ENCODE measurements at regions not wholly inside any gene's neighbourhood (a gene's known extent, or its start where the extent isn't known, plus 50 kb on each side); places are given as distances from the start of the nearest gene placed in this dataset.
"Not testable (repeated sequence)": the region's sequence is repeated elsewhere in the genome, so short reads cannot be mapped to it uniquely, and the experiment has no call there.

DNA sequence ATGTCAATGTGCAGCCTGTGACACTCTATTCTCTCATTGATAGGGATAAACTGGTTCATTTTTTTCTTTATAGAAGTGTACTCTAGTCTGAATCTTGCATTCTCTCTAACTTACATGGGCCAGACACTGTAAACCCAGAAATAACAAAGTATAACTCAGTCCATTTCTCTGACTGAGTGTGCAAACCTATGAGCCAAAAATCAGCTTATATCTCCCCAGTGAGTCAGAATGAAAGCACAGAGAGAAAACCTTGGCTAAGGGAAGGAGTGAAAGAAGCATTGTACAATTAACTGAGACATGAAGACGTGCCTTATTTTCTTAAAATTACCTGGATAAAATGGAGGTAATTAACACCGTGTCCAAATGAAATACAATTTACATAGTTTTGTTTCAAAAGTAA lies 436.9 kb upstream of the IMPG1 start:
- no peak for DNase-seq (ENCODE audit: low read depth)
- TF ChIP-seq, protein P1, sequence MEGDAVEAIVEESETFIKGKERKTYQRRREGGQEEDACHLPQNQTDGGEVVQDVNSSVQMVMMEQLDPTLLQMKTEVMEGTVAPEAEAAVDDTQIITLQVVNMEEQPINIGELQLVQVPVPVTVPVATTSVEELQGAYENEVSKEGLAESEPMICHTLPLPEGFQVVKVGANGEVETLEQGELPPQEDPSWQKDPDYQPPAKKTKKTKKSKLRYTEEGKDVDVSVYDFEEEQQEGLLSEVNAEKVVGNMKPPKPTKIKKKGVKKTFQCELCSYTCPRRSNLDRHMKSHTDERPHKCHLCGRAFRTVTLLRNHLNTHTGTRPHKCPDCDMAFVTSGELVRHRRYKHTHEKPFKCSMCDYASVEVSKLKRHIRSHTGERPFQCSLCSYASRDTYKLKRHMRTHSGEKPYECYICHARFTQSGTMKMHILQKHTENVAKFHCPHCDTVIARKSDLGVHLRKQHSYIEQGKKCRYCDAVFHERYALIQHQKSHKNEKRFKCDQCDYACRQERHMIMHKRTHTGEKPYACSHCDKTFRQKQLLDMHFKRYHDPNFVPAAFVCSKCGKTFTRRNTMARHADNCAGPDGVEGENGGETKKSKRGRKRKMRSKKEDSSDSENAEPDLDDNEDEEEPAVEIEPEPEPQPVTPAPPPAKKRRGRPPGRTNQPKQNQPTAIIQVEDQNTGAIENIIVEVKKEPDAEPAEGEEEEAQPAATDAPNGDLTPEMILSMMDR (conservative IDR thresholded peaks at IDR 0.05; ENCODE audit: low read depth, low read length), result no peak
- no peak overlapping the region for H3K4me3 ChIP-seq (ENCODE audit: low read length)

DNA sequence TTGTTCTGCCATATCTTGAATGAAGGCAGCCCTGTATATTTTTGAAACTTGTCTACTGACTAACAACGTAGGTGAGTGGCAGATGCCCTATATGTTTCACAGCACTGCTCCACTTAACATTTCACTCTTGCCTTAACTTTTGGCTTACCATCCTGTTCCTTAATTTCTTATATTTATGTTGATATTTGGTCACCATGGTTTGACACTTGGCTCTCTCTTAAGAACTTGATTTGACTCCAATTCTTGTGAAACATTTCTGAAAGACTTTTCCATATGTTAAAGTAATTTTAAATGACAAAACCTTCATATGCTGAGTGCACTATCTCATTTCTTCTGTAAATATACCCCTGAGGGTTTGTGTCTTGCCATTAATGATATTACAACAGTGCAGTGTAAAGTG lies 434.3 kb upstream of the IMPG1 start:
- TF ChIP-seq, protein P1 (conservative IDR thresholded peaks at IDR 0.05; ENCODE audit: low read depth, low read length), result no peak
- no peak for DNase-seq (ENCODE audit: low read depth)
- H3K4me3 ChIP-seq (ENCODE audit: low read length), result no peak overlapping the region

DNA sequence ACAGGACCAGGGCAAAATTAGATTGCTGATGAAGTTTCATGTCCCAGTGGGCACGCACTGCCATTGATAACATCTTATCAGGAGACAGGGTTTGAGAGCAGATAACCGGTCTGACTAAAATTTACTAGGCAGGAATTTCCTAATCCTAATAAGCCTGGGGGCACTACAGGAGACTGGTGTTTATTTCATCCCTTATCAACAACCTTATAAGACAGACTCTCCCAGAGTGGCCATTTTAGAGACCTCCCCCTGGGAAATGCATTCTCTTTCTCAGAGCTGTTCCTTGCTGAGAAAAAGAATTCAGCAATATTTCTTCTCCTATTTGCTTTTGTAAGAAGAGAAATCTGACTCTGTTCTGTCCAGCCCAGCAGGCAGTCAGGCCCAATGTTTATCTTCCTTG lies 423.4 kb upstream of the IMPG1 start:
- no peak for DNase-seq (ENCODE audit: low read depth)
- TF ChIP-seq, protein P1 (conservative IDR thresholded peaks at IDR 0.05; ENCODE audit: low read depth, low read length), result no peak
- no peak overlapping the region for H3K4me3 ChIP-seq (ENCODE audit: low read length)

DNA sequence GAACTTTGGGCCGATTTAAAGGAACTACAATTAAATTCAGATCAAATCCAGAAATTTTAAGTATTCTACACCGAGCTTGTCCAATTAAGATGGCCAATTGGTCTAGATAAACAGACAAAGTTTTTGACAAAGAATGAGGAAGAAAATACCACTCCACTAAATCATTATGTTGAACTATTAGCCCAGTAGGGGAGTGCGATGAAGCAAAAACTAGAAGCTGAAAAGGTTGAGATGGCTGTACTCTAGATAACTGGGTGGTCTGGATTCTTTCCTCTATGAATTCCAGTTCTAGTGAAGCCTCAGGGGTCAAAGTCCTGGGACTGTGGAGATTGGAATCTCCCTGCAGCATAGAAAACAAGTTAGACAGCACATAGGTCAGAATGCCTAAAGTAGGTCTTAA lies 418.9 kb upstream of the IMPG1 start:
- DNase-seq (ENCODE audit: low read depth); H3K4me3 ChIP-seq (ENCODE audit: low read length): not testable (repeated sequence)

DNA sequence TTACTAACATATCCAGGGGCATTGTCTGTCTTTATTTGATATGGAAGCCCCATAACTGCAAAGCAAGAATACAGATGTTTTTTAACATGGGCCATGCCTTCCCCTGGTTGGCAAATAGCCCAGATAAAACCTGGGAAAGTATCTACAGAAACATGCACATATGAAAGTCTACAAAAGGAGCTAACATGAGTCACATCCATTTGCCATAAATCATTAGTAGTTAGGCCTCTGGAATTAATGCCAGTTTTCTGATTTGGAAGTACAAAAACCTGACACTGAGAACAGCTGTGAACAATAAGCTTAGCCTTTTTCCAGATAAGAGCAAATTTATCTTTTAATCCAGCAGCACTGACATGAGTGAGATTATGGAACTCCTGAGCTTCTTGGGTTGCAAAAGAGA lies 418.0 kb upstream of the IMPG1 start:
- no peak overlapping the region for H3K4me3 ChIP-seq (ENCODE audit: low read length)
- TF ChIP-seq, protein P1 (conservative IDR thresholded peaks at IDR 0.05; ENCODE audit: low read depth, low read length), result no peak
- DNase-seq (ENCODE audit: low read depth), result peak; percentile 15

DNA sequence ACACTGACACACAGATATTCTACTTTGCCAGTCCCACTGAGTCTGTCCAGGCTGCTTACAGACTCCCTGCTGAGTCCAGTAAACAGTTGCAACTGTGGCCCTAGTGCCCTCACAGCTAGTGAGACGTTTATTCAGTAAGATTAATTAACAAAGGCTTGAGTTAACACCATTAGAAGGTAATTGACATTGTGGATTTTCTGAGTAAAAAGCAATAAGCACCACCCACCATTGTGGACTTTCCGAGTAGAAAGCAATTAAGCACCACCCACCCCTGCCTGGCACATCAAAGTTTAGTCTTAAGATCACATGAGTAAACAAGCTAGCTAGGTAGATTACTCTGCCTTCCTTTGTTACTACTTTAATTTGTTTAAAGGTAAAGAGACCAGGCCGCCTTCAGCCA lies 408.6 kb upstream of the IMPG1 start:
- no peak overlapping the region for H3K4me3 ChIP-seq (ENCODE audit: low read length)
- no peak for DNase-seq (ENCODE audit: low read depth)
- TF ChIP-seq, protein P1 (conservative IDR thresholded peaks at IDR 0.05; ENCODE audit: low read depth, low read length), result no peak

DNA sequence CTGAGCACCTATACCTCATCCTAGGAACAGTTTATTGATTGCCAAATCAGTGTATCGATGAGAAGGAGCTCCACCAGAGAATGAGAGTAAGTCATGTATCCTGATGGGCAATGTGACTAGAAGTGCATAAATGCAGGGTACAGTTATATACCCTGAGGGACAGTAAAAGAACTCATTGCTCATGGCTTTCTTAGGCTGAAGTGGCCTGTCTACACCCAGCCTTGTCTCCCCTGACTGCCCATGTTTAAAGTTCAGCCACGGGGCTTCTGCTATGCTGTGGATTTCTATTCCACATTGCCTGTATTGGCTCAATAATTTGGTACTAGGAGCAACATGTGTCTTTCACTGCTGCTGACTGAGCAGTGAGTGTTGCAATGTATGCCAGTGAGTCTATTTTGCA lies 400.4 kb upstream of the IMPG1 start:
- H3K4me3 ChIP-seq (ENCODE audit: low read length), result no peak overlapping the region
- TF ChIP-seq, protein P1 (conservative IDR thresholded peaks at IDR 0.05; ENCODE audit: low read depth, low read length), result no peak

DNA sequence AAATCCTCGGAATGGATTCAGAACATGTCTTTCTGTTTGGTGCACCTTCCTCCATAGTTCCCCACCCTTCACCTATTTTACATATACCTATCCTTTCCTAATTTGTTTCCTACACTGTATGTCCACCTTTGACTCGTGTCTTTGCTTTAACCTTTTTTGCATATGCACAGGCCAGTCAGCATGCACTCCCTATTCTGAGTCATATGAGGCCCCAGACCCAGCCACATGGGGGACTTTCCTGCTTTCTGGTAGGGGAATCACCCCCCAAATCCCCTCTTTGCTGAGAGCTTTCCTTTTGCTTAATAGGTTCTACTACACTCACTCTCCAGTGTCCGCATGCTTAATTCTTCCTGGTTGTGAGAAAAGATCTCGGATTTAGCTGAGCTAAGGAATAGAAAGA lies 393.8 kb upstream of the IMPG1 start:
- no peak for DNase-seq (ENCODE audit: low read depth)
- H3K4me3 ChIP-seq (ENCODE audit: low read length), result no peak overlapping the region
- TF ChIP-seq, protein P1 (conservative IDR thresholded peaks at IDR 0.05; ENCODE audit: low read depth, low read length), result no peak

More for the DNA sequence above, 400.4 kb upstream of the IMPG1 start:
- no peak for DNase-seq (ENCODE audit: low read depth)

Measured in retinal pigment epithelial cell (primary cell).